DND-41 (cell line): ENCODE measurements at regions not wholly inside any gene's neighbourhood (a gene's known extent, or its start where the extent isn't known, plus 50 kb on each side); places are given as distances from the start of the nearest gene placed in this dataset.

Experiments used
- EZH2 ChIP-seq: IDR thresholded peaks from 3 replicates; pipeline ENCODE4 v1.6.1; 2012; ENCODE audit warnings: borderline replicate concordance, low read depth, mild to moderate bottlenecking, moderate library complexity, low read length, inconsistent platforms; ENCODE audit not compliant: severe bottlenecking
- TF ChIP-seq, protein P1 (sequence below): IDR thresholded peaks from 2 replicates; pipeline ENCODE4 v1.5.1; 2012; ENCODE audit warnings: borderline replicate concordance, low read length, moderate library complexity, mild to moderate bottlenecking; ENCODE audit not compliant: poor library complexity, severe bottlenecking; ENCODE audit errors: extremely low read depth

DNA sequence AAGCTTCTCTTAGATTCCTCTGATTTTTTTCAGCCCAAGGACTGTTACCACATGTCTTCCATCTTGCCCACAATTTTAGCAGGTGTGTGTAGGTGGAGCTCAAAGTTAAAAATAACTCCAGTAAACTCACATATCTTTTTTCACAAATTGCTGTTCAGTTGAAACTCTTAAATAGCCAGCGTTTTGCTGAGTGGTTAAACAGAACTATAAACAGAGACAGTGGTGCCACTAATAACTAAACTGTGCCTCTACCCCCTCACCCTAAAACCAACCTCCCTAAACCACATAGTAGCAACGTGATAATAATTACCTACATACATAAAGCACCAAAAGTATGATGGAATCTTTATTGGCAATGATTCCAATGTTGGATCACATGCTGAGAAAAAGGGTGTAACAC is 525.1 kb downstream of the PDCD6IP start:
- TF ChIP-seq, protein P1, sequence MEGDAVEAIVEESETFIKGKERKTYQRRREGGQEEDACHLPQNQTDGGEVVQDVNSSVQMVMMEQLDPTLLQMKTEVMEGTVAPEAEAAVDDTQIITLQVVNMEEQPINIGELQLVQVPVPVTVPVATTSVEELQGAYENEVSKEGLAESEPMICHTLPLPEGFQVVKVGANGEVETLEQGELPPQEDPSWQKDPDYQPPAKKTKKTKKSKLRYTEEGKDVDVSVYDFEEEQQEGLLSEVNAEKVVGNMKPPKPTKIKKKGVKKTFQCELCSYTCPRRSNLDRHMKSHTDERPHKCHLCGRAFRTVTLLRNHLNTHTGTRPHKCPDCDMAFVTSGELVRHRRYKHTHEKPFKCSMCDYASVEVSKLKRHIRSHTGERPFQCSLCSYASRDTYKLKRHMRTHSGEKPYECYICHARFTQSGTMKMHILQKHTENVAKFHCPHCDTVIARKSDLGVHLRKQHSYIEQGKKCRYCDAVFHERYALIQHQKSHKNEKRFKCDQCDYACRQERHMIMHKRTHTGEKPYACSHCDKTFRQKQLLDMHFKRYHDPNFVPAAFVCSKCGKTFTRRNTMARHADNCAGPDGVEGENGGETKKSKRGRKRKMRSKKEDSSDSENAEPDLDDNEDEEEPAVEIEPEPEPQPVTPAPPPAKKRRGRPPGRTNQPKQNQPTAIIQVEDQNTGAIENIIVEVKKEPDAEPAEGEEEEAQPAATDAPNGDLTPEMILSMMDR: no peak
- no peak for TF ChIP-seq EZH2
